Neural crest cell (in vitro differentiated cells): ENCODE measurements at regions not wholly inside any gene's neighbourhood (a gene's known extent, or its start where the extent isn't known, plus 50 kb on each side); places are given as distances from the start of the nearest gene placed in this dataset.

Source experiments
- DNase-seq: peaks from one replicate; pipeline ENCODE4 v3.0.0; 2021; ENCODE audit warnings: low read depth, mixed read lengths, low spot score
- H3K27ac Mint-ChIP-seq: one replicate; pipeline ENCODE4 v1.8.0; 2021; ENCODE audit warnings: mild to moderate bottlenecking, mixed read lengths; ENCODE audit not compliant: unreplicated experiment
- H3K27me3 Mint-ChIP-seq: 2 replicates; pipeline ENCODE4 v1.8.0; 2021; ENCODE audit warnings: low read depth, mild to moderate bottlenecking, mixed read lengths
- H3K36me3 Mint-ChIP-seq: 2 replicates; pipeline ENCODE4 v1.8.0; 2021; ENCODE audit warnings: low read depth, mild to moderate bottlenecking, mixed read lengths
- H3K4me1 Mint-ChIP-seq: 2 replicates; pipeline ENCODE4 v1.8.0; 2021; ENCODE audit warnings: mixed read lengths
- H3K4me3 Mint-ChIP-seq: one replicate; pipeline ENCODE4 v1.8.0; 2021; ENCODE audit warnings: mild to moderate bottlenecking, mixed read lengths
- H3K9me3 Mint-ChIP-seq: 2 replicates; pipeline ENCODE4 v1.8.0; 2021; ENCODE audit warnings: mixed read lengths
- CTCF ChIP-seq: fragments of 200-600 bp; sonication (generic); conservative IDR thresholded peaks from 2 replicates; pipeline ENCODE4 v1.5.0; 2021; ENCODE audit warnings: antibody characterized with exemption, mild to moderate bottlenecking

GRCh38 chr7:119838444-119838843 lies 434.5 kb upstream of the KCND2 start:
- Mint-ChIP-seq H3K27me3 (no peaks in the 10 kb centered on the region), H3K36me3 (no peaks in the 10 kb centered on the region), H3K9me3 (no peaks in the 10 kb centered on the region), H3K4me3 (no peak overlapping the region), H3K27ac (no peak overlapping the region), H3K4me1 (no peaks in the 10 kb centered on the region)
- DNase-seq = no peak
- no peak for TF ChIP-seq CTCF

DNA sequence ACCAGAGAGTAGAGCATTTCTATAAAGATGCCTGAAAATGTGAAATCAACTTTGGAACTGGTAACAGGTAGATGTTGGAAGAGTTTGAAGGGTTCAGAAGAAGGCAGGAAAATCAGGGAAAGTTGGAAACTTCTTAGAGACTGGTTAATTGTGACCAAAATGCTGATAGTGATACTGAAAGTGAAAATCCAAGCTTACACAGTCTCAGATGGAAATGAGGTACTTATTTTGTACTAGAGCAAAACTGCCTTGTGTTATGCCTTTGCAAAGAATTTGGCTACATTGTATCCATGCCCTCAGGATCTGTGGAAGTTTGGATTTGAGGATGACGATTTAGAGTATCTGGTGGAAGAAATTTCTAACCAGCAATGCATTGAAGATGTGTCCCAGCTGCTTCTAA lies 430.6 kb upstream of the KCND2 start:
- H3K9me3 Mint-ChIP-seq = no peaks in the 10 kb centered on the region
- no peak overlapping the region for H3K27ac Mint-ChIP-seq
- H3K4me1 Mint-ChIP-seq = no peaks in the 10 kb centered on the region
- DNase-seq = no peak
- H3K36me3 Mint-ChIP-seq = no peaks in the 10 kb centered on the region
- no peak overlapping the region for H3K4me3 Mint-ChIP-seq
- no peak for TF ChIP-seq CTCF
- no peaks in the 10 kb centered on the region for H3K27me3 Mint-ChIP-seq

- TF ChIP-seq CTCF = no peak
- Mint-ChIP-seq H3K9me3 (no peaks in the 10 kb centered on the region), H3K36me3 (no peaks in the 10 kb centered on the region), H3K4me3 (no peak overlapping the region), H3K27ac (no peak overlapping the region), H3K4me1 (no peaks in the 10 kb centered on the region), H3K27me3 (no peaks in the 10 kb centered on the region)
- DNase-seq = no peak
Measured at GRCh38 chr7:119842786-119843185, 430.2 kb upstream of the KCND2 start.

DNA sequence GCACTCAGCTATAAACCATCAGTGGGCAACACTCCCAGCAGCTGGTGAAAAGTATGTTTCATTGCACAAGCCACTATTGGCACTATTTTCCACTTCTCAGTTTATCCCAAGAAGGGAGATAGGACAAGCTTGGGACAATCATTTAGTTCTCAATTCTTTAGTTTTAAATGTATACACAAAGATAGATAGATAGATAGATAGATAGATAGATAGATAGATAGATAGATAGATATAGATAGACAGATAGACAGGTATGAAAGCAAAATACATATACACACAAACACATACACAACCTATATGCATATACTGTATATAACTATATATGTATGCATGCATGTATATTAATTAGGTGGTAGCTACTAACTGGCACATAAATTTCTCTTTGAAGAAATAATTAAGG lies 411.6 kb upstream of the KCND2 start:
- DNase-seq = no peak
- H3K36me3 Mint-ChIP-seq = no peaks in the 10 kb centered on the region
- no peak overlapping the region for H3K27ac Mint-ChIP-seq
- no peaks in the 10 kb centered on the region for H3K9me3 Mint-ChIP-seq
- H3K4me1 Mint-ChIP-seq = no peaks in the 10 kb centered on the region
- H3K4me3 Mint-ChIP-seq = no peak overlapping the region
- H3K27me3 Mint-ChIP-seq = no peaks in the 10 kb centered on the region
- no peak for TF ChIP-seq CTCF

- Mint-ChIP-seq H3K27me3 (no peaks in the 10 kb centered on the region), H3K4me3 (no peak overlapping the region), H3K9me3 (peaks cover 5% of the 10 kb centered on the region), H3K27ac (no peak overlapping the region), H3K4me1 (no peaks in the 10 kb centered on the region), H3K36me3 (no peaks in the 10 kb centered on the region)
- DNase-seq = no peak
- TF ChIP-seq CTCF = no peak
Measured at GRCh38 chr7:119868387-119868786, 404.6 kb upstream of the KCND2 start.

DNA sequence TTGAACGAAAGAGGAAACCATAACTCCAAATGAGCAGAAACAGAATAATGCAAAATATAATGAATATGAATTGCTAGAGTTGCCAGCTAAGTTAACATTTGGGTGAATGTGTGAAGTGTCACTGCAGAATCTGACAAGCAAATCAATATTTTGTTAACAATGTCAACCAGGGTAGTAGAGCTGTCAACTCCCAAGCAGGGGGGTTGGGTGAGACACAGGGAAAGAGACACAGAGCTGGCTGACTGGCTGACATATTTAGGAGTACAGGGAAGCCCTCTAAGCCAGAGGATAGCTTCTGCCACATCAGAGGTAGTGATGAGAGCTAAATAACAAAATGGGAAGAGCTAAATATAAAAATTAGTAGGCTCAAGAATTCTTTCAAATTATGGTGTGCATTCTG lies 393.1 kb upstream of the KCND2 start:
- Mint-ChIP-seq H3K4me1 (no peaks in the 10 kb centered on the region), H3K27ac (no peak overlapping the region), H3K36me3 (no peaks in the 10 kb centered on the region), H3K9me3 (peaks cover 2% of the 10 kb centered on the region), H3K4me3 (no peak overlapping the region), H3K27me3 (no peaks in the 10 kb centered on the region)
- TF ChIP-seq CTCF = no peak
- no peak for DNase-seq
